Type B pancreatic cell (in vitro differentiated cells): ENCODE measurements at regions not wholly inside any gene's neighbourhood (a gene's known extent, or its start where the extent isn't known, plus 50 kb on each side); places are given as distances from the start of the nearest gene placed in this dataset.

Experiments used
- DNase-seq: peaks from one replicate; pipeline ENCODE4 v3.0.0; 2021; ENCODE audit warnings: mixed read lengths; ENCODE audit not compliant: unreplicated experiment; ENCODE audit errors: extremely low spot score
- H3K27ac Mint-ChIP-seq: 2 replicates; pipeline ENCODE4 v1.8.0; 2021; ENCODE audit warnings: mild to moderate bottlenecking, mixed read lengths
- H3K27me3 Mint-ChIP-seq: 2 replicates; pipeline ENCODE4 v1.8.0; 2021; ENCODE audit warnings: mixed read lengths
- H3K36me3 Mint-ChIP-seq: 2 replicates; pipeline ENCODE4 v1.8.0; 2021; ENCODE audit warnings: mixed read lengths
- H3K4me1 Mint-ChIP-seq: one replicate; pipeline ENCODE4 v1.8.0; 2021; ENCODE audit warnings: mixed read lengths; ENCODE audit not compliant: unreplicated experiment
- H3K4me3 Mint-ChIP-seq: 2 replicates; pipeline ENCODE4 v1.8.0; 2021; ENCODE audit warnings: mild to moderate bottlenecking, mixed read lengths
- H3K9me3 Mint-ChIP-seq: 2 replicates; pipeline ENCODE4 v1.8.0; 2021; ENCODE audit warnings: mixed read lengths
- CTCF ChIP-seq: fragments of 200-600 bp; sonication (generic); conservative IDR thresholded peaks from 2 replicates; pipeline ENCODE4 v1.5.0; 2021; ENCODE audit warnings: antibody characterized with exemption, mild to moderate bottlenecking

- H3K27me3 Mint-ChIP-seq = no peaks in the 10 kb centered on the region
- H3K4me1 Mint-ChIP-seq = peaks cover 4% of the 10 kb centered on the region
- no peak overlapping the region for H3K4me3 Mint-ChIP-seq
- no peak overlapping the region for H3K27ac Mint-ChIP-seq
- no peaks in the 10 kb centered on the region for H3K9me3 Mint-ChIP-seq
- TF ChIP-seq CTCF = no peak
- no peak for DNase-seq
- H3K36me3 Mint-ChIP-seq = no peaks in the 10 kb centered on the region
Observed at GRCh38 chr9:99309141-99309939, 87.3 kb downstream of the SEC61B start.

- TF ChIP-seq CTCF = no peak
- no peak overlapping the region for H3K4me3 Mint-ChIP-seq
- no peaks in the 10 kb centered on the region for H3K27me3 Mint-ChIP-seq
- H3K36me3 Mint-ChIP-seq = no peaks in the 10 kb centered on the region
- DNase-seq = no peak
- H3K4me1 Mint-ChIP-seq = peaks cover 4% of the 10 kb centered on the region
- no peak overlapping the region for H3K27ac Mint-ChIP-seq
- H3K9me3 Mint-ChIP-seq = no peaks in the 10 kb centered on the region
Observed at GRCh38 chr9:99312736-99313135, 90.7 kb downstream of the SEC61B start.

GRCh38 chr9:99319048-99319447 is 97.0 kb downstream of the SEC61B start:
- H3K4me3 Mint-ChIP-seq = no peak overlapping the region
- no peak for DNase-seq
- H3K36me3 Mint-ChIP-seq = no peaks in the 10 kb centered on the region

GRCh38 chr9:99322299-99322698 is 100.2 kb downstream of the SEC61B start:
- Mint-ChIP-seq H3K4me1 (no peaks in the 10 kb centered on the region), H3K9me3 (no peaks in the 10 kb centered on the region), H3K27ac (no peak overlapping the region), H3K27me3 (peaks cover 11% of the 10 kb centered on the region), H3K4me3 (no peak overlapping the region), H3K36me3 (no peaks in the 10 kb centered on the region)
- no peak for TF ChIP-seq CTCF
- no peak for DNase-seq

More at GRCh38 chr9:99319048-99319447, 97.0 kb downstream of the SEC61B start:
- no peak overlapping the region for H3K27ac Mint-ChIP-seq
- TF ChIP-seq CTCF = no peak
- H3K9me3 Mint-ChIP-seq = no peaks in the 10 kb centered on the region
- peaks cover 4% of the 10 kb centered on the region for H3K27me3 Mint-ChIP-seq
- H3K4me1 Mint-ChIP-seq = no peaks in the 10 kb centered on the region

GRCh38 chr9:99326112-99326916 is 104.2 kb downstream of the SEC61B start:
- Mint-ChIP-seq H3K4me3 (no peak overlapping the region), H3K27ac (no peak overlapping the region), H3K27me3 (peaks cover 11% of the 10 kb centered on the region), H3K9me3 (no peaks in the 10 kb centered on the region), H3K4me1 (no peaks in the 10 kb centered on the region), H3K36me3 (no peaks in the 10 kb centered on the region)
- no peak for TF ChIP-seq CTCF
- no peak for DNase-seq
